H9 (cell line): ENCODE measurements at regions not wholly inside any gene's neighbourhood (a gene's known extent, or its start where the extent isn't known, plus 50 kb on each side); places are given as distances from the start of the nearest gene placed in this dataset.

Experiments
- DNase-seq: peaks from one replicate; pipeline ENCODE4 v3.0.0-alpha.2; 2017
- H2AFZ ChIP-seq: one replicate; pipeline ENCODE4 v1.6.1; 2013; ENCODE audit warnings: mild to moderate bottlenecking, low read length, control low read depth, moderate library complexity
- H2AK5ac ChIP-seq: 2 replicates; pipeline ENCODE4 v1.6.1; 2013; ENCODE audit warnings: low read length, control low read depth, mixed read lengths; ENCODE audit not compliant: insufficient read length
- H2BK120ac ChIP-seq: one replicate; pipeline ENCODE4 v1.6.1; 2013; ENCODE audit warnings: low read depth, mild to moderate bottlenecking, low read length, control low read depth, inconsistent platforms; ENCODE audit not compliant: poor library complexity, severe bottlenecking
- H2BK12ac ChIP-seq: 2 replicates; pipeline ENCODE4 v1.6.1; 2013; ENCODE audit warnings: low read length, control low read depth, mixed read lengths, low read depth; ENCODE audit not compliant: insufficient read length
- H2BK15ac ChIP-seq: 2 replicates; pipeline ENCODE4 v1.6.1; 2013; ENCODE audit warnings: low read depth, low read length, control low read depth
- H2BK20ac ChIP-seq: one replicate; pipeline ENCODE4 v1.6.1; 2013; ENCODE audit warnings: low read depth, mild to moderate bottlenecking, low read length, control low read depth, inconsistent platforms; ENCODE audit not compliant: poor library complexity, severe bottlenecking
- H2BK5ac ChIP-seq: 2 replicates; pipeline ENCODE4 v1.6.1; 2013; ENCODE audit warnings: low read length, control low read depth, mixed read lengths; ENCODE audit not compliant: insufficient read length
- H3K14ac ChIP-seq: 2 replicates; pipeline ENCODE4 v1.6.1; 2013; ENCODE audit warnings: low read length, control low read depth; ENCODE audit not compliant: insufficient read depth
- H3K18ac ChIP-seq: 2 replicates; pipeline ENCODE4 v1.6.1; 2013; ENCODE audit warnings: low read depth, mild to moderate bottlenecking, mixed read lengths, low read length, control low read depth; ENCODE audit not compliant: insufficient read length
- H3K23ac ChIP-seq: 2 replicates; pipeline ENCODE4 v1.6.1; 2013; ENCODE audit warnings: low read length, control low read depth, mixed read lengths, low read depth; ENCODE audit not compliant: insufficient read length
- H3K23me2 ChIP-seq: 2 replicates; pipeline ENCODE4 v1.6.1; 2013; ENCODE audit warnings: low read depth, mild to moderate bottlenecking, mixed read lengths, low read length, control low read depth; ENCODE audit not compliant: insufficient read length, poor library complexity, severe bottlenecking
- H3K27ac ChIP-seq: 2 replicates; pipeline ENCODE4 v1.5.1; 2013; ENCODE audit warnings: low read length, control low read depth, mixed read lengths, low read depth; ENCODE audit not compliant: insufficient read length
- H3K27me3 ChIP-seq: 2 replicates; pipeline ENCODE4 v1.6.1; 2013; ENCODE audit warnings: low read length, control low read depth, inconsistent platforms; ENCODE audit not compliant: insufficient read depth
- H3K4ac ChIP-seq: 2 replicates; pipeline ENCODE4 v1.6.1; 2013; ENCODE audit warnings: low read depth, mild to moderate bottlenecking, control low read depth, inconsistent platforms, low read length, moderate library complexity
- H3K4me1 ChIP-seq: 2 replicates; pipeline ENCODE4 v1.6.1; 2013; ENCODE audit warnings: low read length, control low read depth, inconsistent platforms; ENCODE audit not compliant: insufficient read depth
- H3K4me2 ChIP-seq: 2 replicates; pipeline ENCODE4 v1.6.1; 2013; ENCODE audit warnings: low read length, control low read depth, mixed read lengths; ENCODE audit not compliant: insufficient read length, insufficient read depth
- H3K56ac ChIP-seq: 2 replicates; pipeline ENCODE4 v1.6.1; 2013; ENCODE audit warnings: low read depth, mild to moderate bottlenecking, mixed read lengths, low read length, control low read depth; ENCODE audit not compliant: insufficient read length
- H3K79me1 ChIP-seq: 2 replicates; pipeline ENCODE4 v1.6.1; 2013; ENCODE audit warnings: low read depth, mild to moderate bottlenecking, moderate library complexity, low read length, control low read depth, inconsistent platforms; ENCODE audit not compliant: insufficient read depth, poor library complexity, severe bottlenecking
- H3K79me2 ChIP-seq: 2 replicates; pipeline ENCODE4 v1.6.1; 2013; ENCODE audit warnings: low read length, control low read depth, inconsistent platforms; ENCODE audit not compliant: insufficient read depth
- H3K9ac ChIP-seq: 2 replicates; pipeline ENCODE4 v1.6.1; 2013; ENCODE audit warnings: low read length, control low read depth, mixed read lengths; ENCODE audit not compliant: insufficient read length; ENCODE audit errors: extremely low read depth
- H3K9me3 ChIP-seq: one replicate; pipeline ENCODE4 v1.6.1; 2013; ENCODE audit warnings: low read depth, low read length, inconsistent platforms; ENCODE audit not compliant: control insufficient read depth
- H3T11ph ChIP-seq: one replicate; pipeline ENCODE4 v1.6.1; 2013; ENCODE audit warnings: mild to moderate bottlenecking, low read length, control low read depth, inconsistent platforms
- H4K20me1 ChIP-seq: one replicate; pipeline ENCODE4 v1.6.1; 2013; ENCODE audit not compliant: control insufficient read depth, insufficient read length, insufficient read depth
- H4K5ac ChIP-seq: 2 replicates; pipeline ENCODE4 v1.6.1; 2013; ENCODE audit warnings: low read depth, mild to moderate bottlenecking, mixed read lengths, low read length, control low read depth; ENCODE audit not compliant: insufficient read length
- H4K8ac ChIP-seq: replicated peaks from 2 replicates; pipeline ENCODE4 v1.6.1; 2013; ENCODE audit warnings: low read length, control low read depth, mixed read lengths, low read depth; ENCODE audit not compliant: insufficient read length
- H4K91ac ChIP-seq: 2 replicates; pipeline ENCODE4 v1.6.1; 2013; ENCODE audit warnings: low read depth, mild to moderate bottlenecking, moderate library complexity, mixed read lengths, low read length, control low read depth; ENCODE audit not compliant: insufficient read length
- H3K27ac Mint-ChIP-seq, 3 experiments: 2 replicates in 2 of 3; 3 replicates in 1 of 3; pipeline ENCODE4 v1.8.0; 2020 to 2021; ENCODE audit warnings: mixed read lengths in 3 of 3, mild to moderate bottlenecking in 1 of 3, moderate library complexity in 1 of 3
- H3K27me3 Mint-ChIP-seq: 2 replicates; pipeline ENCODE4 v1.8.0; 2021; ENCODE audit warnings: low read depth, mild to moderate bottlenecking, moderate library complexity, mixed read lengths
- H3K36me3 Mint-ChIP-seq, 3 experiments: 2 replicates in 2 of 3; 3 replicates in 1 of 3; pipeline ENCODE4 v1.8.0; 2020 to 2021; ENCODE audit warnings: low read depth in 3 of 3, mixed read lengths in 3 of 3; ENCODE audit not compliant: insufficient read depth in 1 of 3
- H3K4me1 Mint-ChIP-seq, 2 experiments: 2 replicates each; pipeline ENCODE4 v1.8.0; 2020; ENCODE audit warnings: mixed read lengths in 2 of 2
- H3K4me3 Mint-ChIP-seq, 2 experiments: 2 replicates in 1 of 2; 3 replicates in 1 of 2; pipeline ENCODE4 v1.8.0; 2020 to 2021; ENCODE audit warnings: mild to moderate bottlenecking in 2 of 2, mixed read lengths in 2 of 2, moderate library complexity in 1 of 2
- H3K9me3 Mint-ChIP-seq, 2 experiments: 2 replicates in 1 of 2; 3 replicates in 1 of 2; pipeline ENCODE4 v1.8.0; 2020; ENCODE audit warnings: mild to moderate bottlenecking in 2 of 2, mixed read lengths in 2 of 2, moderate library complexity in 1 of 2
- WGBS: extraction: QIAGEN DNeasy Blood & Tissue Kit; methylation state at CpG from one replicate; pipeline ENCODE4 v1.1.7; 2013; ENCODE audit warnings: missing lambda C conversion rate, low lambda C conversion rate, mixed read lengths; ENCODE audit not compliant: insufficient read length; ENCODE audit errors: extremely low coverage; 5-methylcytosine and 5-hydroxymethylcytosine counted together
- TF ChIP-seq, protein P1 (sequence below): fragments of 200-600 bp; sonication (generic); conservative IDR thresholded peaks from 3 replicates; pipeline ENCODE4 v1.8.0; 2021; ENCODE audit warnings: antibody characterized with exemption, mild to moderate bottlenecking

DNA sequence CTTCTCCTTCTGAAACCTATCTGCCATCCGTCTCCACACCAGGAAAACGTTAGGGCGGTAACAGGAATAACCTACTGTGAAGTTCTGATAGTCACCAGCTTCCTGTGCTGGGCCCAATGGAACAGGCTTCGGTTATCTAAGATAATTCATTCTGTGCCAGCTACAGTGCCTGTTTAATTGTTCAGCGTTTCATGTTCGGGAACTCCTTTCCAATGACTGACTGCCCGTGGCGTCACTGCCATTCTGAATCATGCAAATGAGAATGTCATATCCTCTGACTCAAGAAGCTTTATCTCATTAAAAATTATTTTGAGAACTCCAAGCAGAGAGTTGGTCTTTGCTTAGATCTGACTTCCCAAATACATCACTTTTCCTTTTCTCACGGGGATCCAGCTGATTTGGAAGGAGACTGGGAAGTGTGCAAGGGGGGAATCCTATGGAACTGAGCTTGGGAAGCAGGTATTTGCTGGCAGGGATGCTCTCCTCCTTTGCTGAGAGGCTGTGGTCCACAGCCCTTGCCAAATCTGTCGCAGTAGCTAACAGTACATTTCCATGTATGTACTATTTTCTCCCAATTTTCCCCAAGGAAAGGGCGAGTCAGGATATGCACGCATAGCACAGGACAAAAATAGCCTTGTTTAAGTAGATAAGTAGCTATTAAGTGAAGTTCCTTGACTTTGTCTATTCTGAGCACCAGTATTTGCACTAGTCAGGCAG lies 358.7 kb downstream of the LTN1 start:
- WGBS, result no CpG with 5 or more reads among the region's 12 CpGs

More for the DNA sequence above, 358.7 kb downstream of the LTN1 start:
- Histone ChIP-seq H3K79me1 (no peaks in the 10 kb centered on the region), H3K56ac (no peak overlapping the region), H3K23me2 (no peaks in the 10 kb centered on the region), H3K27me3 (no peaks in the 10 kb centered on the region), H4K91ac (no peak overlapping the region), H3T11ph (no peak overlapping the region), H4K8ac (no peak overlapping the region), H3K4ac (no peak overlapping the region), H2BK12ac (no peak overlapping the region), H3K4me2 (no peak overlapping the region), H3K79me2 (no peaks in the 10 kb centered on the region), H3K14ac (no peak overlapping the region), H3K9ac (no peak overlapping the region), H2BK15ac (no peak overlapping the region), H4K5ac (no peak overlapping the region), H2BK5ac (no peak overlapping the region), H2BK120ac (no peak overlapping the region), H3K27ac (no peak overlapping the region), H2AFZ (no peak overlapping the region), H3K4me1 (no peaks in the 10 kb centered on the region), H4K20me1 (no peaks in the 10 kb centered on the region), H3K9me3 (no peaks in the 10 kb centered on the region), H2AK5ac (no peak overlapping the region), H2BK20ac (no peak overlapping the region), H3K18ac (no peak overlapping the region), H3K23ac (no peak overlapping the region)
- no peaks in the 10 kb centered on the region; a peak in 1 of 5 replicates for H3K9me3 Mint-ChIP-seq
- no peak overlapping the region for H3K4me3 Mint-ChIP-seq
- H3K27me3 Mint-ChIP-seq, result no peaks in the 10 kb centered on the region
- no peak overlapping the region for H3K27ac Mint-ChIP-seq
- TF ChIP-seq, protein P1, sequence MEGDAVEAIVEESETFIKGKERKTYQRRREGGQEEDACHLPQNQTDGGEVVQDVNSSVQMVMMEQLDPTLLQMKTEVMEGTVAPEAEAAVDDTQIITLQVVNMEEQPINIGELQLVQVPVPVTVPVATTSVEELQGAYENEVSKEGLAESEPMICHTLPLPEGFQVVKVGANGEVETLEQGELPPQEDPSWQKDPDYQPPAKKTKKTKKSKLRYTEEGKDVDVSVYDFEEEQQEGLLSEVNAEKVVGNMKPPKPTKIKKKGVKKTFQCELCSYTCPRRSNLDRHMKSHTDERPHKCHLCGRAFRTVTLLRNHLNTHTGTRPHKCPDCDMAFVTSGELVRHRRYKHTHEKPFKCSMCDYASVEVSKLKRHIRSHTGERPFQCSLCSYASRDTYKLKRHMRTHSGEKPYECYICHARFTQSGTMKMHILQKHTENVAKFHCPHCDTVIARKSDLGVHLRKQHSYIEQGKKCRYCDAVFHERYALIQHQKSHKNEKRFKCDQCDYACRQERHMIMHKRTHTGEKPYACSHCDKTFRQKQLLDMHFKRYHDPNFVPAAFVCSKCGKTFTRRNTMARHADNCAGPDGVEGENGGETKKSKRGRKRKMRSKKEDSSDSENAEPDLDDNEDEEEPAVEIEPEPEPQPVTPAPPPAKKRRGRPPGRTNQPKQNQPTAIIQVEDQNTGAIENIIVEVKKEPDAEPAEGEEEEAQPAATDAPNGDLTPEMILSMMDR, result no peak
- peaks cover 5 to 10% of the 10 kb centered on the region in 2 experiments; a peak in 3 of 4 replicates for H3K4me1 Mint-ChIP-seq
- DNase-seq, result no peak
- H3K36me3 Mint-ChIP-seq, result no peaks in the 10 kb centered on the region
